Stimulated activated CD8-positive, alpha-beta memory T cell treated with anti-CD3 and anti-CD28 coated beads, Interleukin-15, amount 100 ng/mL, for 24 hours (primary cell): ENCODE measurements at regions not wholly inside any gene's neighbourhood (a gene's known extent, or its start where the extent isn't known, plus 50 kb on each side); places are given as distances from the start of the nearest gene placed in this dataset.

Experiments used
- DNase-seq: peaks from one replicate; pipeline ENCODE4 v3.0.0-alpha.2; 2020; ENCODE audit warnings: low read depth

DNA sequence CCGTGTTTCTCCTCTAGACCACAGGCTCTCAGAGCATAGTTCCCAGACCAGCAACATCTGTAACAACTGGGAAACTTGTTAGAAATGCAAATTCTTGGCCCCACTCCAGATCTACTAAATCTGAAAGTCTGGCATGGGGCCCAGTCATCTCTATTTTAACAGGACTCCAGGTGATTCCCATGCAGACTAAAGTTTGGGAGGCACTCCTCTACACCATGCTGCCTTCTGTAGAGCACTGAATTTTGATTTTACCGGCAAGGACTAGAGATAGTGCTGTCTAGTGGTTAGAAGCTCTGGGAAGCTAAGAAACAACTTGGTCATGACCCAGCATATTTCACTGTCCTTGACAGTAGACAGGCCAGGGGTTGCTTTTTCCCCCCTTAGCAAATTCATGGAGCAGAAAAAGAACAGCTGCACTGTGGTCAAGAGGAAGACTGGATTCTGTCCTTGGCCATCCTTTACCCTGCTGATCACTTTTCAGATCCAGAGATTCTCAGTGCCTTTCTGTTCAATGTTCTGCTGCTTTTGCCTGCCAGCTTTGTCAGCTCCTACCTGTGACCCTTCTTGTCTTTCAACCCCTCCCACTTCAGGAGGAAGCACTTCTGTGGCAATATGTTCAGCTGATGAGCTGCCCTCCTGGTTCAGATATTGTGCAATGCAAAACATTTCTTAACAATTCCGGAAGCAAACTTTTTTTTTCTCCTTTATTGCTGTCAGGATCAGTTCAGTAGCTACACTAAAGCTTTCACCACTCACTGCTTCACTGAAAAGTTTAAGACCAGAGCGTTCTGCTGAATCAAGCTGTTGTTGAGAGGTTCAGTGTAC, 133.8 kb upstream of the NUDT4 start:
- DNase-seq = no peak

DNA sequence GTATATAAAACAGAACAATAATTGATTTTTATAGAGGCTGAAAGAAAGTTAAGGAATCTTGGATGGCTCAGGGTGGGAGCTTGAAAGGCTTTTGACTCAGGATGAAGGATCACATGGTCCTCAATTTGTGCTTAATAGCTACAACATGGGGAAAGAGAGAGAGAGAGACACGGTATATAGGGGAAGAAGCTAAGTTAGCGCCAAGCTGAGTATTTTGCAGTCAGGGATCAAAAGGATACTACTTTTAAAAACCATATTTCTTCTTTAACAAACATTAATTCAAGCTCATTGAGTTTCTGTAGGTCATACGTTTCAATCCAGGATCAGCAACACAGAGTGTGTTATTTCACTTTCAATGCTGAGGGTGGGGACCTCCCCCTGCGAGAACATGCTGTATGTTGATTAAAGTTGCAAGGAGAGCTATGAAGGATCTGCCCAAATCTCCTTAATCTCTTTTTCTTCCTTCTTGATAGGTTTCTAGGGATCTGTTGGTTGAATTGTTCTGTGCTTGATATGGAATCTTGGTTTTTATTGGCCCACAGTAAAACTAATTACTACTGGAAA, 133.1 kb upstream of the NUDT4 start:
- no peak for DNase-seq

DNA sequence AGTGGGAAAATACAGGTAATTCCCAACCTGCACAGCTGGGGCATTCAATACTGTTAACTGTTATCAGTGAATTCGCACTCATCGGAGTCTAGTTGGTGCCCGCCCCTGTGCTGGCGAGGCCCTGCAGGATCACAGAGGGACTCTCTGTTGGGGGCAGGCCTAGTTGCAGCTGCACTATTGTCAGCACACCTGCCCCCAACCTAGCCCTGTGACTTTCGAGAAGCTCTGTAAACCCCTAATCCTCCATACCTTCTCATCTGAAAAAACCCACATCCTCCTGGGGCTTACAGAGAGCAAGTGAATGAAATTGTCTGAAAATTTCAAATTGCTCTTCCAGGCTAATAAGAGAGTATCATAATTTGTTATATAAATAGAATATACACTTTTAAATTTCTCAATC, 132.2 kb upstream of the NUDT4 start:
- no peak for DNase-seq

DNA sequence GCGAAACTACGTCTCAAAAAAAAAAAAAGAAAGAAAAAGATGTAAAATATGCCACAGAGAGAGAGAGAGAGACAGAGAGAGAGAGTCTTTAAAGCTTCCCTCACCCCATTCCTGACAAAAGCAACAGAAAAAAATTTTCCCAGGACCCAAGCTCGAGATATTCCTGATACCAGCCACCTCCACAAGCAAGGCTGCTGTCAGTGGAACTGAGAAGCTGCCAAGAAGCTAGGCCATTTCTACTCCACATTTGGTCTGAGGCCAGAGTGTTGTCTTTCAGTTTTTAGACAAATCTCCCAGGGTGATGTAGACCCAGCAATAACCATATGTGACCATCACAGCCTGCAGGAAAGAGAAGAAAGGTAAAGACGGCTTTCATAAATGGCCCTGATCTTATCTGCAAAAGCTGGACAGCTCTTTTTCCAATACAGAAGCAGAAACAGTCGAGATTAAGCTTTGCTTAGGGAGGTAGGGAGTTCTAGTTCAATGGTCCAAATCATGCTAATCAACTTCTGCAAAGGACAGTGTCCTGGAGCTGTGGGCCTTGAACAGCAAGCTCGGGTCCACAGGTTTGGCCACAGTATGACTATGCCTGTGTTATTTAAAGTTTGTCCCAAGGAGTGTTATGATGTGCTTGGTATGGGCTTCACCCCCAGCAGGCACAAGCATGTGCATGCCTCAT, 130.3 kb upstream of the NUDT4 start:
- no peak for DNase-seq

DNA sequence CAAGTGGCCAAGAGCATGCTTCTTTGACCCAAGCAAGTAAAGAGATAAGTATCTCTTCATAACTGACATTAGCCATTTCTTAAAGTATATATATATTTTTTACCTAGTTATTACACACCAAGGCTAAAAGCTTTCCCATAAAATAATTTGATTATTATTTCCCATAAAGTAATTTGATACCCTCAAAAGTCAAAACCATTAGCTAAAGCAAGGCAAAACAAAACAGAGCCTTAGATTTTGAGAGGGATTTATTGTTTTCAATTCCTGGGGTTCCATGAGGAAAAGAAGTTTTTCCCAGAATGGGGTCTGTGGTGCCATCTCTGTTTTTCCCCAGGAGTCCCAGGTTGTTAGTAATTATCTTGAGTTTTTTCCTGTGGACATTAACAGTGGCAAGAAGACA, 125.5 kb upstream of the NUDT4 start:
- no peak for DNase-seq

DNA sequence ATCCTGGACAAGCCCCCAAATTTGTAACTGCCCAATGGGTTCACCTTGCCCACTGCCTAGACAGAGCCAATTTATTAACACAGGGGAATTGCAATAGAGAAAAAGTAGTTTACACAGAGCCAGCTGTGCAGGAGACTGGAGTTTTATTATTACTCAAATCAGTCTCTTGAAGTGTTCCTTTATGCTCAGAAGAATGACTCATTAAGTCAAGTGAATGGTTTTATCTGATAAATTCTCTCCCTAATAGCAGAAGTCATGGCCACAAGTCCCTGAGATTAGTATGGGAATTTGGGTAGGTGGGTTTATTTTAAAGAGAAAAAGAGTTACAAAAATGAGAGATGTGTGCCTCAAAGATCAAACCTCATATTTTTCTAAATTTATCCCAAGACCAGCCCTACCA, 122.8 kb upstream of the NUDT4 start:
- DNase-seq = no peak

DNA sequence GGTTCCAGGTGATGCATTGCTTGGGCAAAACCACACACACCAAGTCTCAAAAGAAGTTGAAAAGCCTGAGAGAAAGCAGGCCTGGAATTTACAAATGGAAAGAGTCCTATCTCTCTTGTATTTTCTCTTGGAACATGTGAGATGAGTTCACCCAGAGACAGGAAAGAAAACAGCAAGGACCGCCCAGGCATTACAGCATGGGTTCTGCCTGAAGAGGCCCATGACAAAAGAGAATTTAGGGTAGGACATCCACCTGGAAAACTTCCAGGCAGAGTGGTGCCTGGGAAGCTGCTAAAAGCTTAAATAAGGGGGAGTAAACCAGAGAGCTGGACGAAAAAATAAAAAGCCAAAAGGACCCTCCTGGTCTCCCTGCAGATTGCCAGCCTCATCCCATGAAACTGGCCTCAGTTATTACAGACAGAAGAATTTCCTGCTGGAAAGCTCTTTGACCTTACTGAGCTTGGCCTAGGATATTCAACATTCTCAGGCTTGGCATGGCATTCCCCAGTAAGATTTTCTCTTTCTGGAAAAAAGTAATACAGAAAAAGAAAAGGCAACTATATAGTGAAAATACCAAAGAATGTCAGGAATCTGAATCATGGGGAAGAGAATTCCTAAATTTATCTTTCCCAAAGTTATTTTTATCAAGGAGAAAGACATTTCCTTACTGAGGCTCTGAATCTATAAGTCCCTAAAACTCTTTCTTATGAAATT, 121.3 kb upstream of the NUDT4 start:
- no peak for DNase-seq

DNA sequence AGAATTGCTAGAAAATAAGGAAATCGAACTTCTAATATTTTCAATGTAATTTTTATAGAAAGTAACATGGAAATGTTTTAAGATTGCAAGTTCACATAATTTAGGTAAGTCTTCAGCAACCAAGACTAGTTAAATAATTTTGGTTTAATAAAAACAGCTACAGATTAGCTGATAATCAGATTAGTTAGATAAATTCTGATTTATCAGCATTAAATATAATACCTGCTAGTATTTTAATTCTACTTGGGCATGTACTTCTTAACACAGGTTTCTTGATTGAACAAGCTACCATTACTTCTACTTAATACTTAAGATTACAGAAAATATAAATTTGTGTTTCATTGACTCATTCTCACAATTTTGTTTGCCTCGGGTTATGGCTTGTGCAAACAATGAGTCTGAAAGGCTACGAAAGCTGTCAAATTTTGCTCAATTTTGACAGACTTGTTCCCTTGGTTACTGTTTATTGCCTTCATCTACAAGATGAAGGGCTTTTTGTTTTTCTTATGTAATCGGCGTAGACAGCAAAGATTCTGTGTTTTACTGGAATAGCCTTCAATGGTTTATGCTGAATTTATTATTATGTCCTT, 116.1 kb upstream of the NUDT4 start:
- no peak for DNase-seq

DNA sequence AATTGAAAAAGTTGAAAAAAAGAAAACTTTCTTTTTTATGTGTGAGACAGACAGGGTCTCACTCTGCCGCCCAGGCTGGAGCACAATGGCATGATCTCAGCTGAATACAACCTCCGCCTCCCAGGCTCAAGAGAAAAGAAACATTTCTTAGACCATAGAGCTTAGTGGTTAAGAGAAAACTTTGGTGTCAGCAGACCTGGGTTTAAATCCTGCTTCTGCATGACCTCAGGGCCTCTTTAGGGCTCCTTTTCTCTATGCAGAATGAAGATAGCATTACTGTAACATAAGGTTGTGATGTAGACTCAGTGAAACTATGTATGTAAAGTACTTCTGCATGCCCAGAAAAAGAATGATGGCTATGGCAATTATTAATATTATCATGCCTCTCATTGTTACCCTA, 104.7 kb upstream of the NUDT4 start:
- no peak for DNase-seq

DNA sequence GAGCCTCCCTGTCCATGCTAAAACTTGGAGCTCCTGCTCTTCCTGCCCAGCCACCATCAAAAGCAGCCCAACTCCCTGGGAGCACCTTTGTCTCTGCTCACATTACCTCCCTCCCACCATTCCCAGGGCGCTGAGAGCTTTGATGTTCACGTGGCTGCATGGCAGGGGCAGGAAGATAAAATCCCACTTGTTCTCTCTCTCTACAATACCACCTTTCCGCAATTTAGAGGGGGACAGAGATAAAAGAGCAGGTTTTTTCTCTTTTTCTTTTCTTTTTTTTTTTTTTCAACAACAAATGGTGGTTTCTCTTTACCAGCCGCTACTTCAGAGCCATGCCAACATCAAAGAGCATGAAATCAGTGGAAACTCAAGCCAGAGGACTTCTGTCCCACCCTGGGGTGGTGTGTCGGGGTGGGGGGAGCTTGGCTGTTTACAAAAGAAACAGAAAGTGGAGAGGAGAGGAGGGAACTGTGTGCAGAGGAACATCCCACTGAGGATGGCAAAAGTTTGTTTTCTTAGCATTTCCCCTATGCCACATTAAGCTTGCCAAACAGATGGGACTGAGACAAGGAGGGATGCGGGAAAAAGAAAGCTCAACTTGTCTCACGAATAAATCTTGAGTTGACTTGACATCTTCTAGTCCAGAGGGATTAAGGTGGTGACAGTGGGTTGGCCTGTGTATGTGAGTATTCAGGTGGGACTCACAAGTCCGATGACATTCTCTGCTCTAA, 103.7 kb upstream of the NUDT4 start:
- no peak for DNase-seq

DNA sequence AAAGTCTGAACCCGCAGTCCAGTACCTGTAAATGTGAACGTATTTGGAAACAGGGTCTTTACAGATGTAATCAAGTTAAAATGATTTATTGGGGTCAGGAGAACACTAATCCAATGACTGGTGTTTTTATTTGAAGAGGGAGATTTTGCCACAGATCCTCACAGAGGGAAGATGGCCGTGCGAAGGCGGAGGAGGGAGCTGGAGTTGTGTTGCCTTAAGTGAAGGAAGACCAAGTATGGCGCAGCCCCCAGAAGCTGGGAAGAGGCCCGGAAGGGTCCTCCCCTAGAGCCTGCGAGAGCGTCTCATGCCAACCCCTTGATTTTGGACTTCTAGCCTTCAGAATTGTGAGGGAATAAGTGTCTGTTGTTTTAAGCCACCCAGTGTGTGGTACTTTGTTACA, 102.8 kb upstream of the NUDT4 start:
- no peak for DNase-seq

DNA sequence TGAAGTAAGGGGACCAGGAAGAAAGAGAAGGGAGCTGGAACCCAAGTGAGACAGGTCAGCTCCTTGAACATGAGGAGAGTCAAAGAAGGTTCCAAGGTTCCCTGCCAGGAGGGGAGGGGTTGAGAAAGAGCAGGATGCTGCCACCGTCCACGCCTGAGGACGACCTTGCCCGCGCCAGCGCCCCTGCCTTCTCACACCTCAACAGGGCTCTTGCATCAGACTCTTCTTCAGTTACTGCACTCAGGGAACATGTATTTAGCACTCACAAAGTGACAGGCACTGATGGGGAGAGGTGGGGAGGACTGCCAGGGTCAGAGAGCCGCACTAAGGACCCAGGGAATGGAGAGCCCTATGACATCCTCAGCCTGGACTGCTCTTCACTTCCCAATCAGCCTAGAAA, 102.1 kb upstream of the NUDT4 start:
- no peak for DNase-seq

DNA sequence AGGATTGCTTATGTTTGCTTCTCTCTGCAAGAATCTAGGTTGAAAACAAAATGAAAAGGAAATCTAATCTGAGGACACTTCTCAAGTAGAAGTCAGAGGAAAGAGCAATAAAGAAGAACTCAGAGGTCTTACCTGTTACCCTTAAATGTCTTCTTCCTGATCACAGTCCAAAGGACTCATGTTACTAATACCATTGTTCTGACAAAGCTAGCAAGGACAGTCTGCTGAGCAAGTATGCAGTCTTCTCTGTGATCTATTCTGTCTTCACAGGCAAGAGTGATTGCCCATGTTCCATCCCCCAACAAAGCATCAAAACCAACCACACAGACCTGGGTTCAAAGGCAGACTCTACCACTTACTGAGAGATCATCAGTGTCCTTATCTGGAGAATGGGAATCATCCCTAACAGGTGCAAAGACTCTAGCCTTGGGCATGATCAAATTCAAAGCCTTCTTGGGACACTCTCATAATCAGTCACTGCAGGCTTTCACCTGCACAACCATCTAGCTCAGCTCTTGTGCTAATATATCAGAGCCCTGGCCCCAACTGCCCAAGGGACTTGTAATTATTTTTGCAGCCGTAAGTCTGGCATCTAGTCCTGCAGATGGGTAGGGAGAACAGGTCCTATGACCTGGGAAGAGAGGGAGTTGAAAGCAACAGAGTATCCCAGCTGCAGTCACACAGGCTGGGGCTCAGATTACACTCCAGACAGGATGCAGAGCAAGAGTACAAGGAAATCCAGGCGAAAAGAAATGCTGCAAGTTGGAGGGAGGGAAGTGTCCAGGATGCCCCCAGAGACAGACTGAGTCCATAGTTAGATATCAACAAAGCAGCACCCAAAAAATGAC, 97.9 kb upstream of the NUDT4 start:
- no peak for DNase-seq

DNA sequence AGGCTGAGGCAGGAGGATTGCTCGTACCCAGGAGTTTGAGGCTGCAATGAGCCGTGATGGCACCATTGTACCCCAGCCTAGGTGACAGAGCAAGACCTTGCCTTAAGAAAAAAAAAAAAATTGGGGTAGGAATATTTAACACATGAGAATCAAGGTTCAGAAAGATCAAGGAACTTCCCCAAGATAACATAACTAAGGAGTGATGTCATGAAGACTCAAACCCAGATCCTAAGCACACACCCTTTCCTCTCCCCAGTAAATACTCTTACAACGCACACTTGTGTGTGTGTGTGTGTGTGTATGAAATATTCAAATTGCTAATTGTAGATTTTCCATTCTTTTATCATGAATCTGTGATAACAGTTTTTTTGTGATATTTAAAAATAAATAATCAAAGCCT, 90.6 kb upstream of the NUDT4 start:
- DNase-seq = no peak

DNA sequence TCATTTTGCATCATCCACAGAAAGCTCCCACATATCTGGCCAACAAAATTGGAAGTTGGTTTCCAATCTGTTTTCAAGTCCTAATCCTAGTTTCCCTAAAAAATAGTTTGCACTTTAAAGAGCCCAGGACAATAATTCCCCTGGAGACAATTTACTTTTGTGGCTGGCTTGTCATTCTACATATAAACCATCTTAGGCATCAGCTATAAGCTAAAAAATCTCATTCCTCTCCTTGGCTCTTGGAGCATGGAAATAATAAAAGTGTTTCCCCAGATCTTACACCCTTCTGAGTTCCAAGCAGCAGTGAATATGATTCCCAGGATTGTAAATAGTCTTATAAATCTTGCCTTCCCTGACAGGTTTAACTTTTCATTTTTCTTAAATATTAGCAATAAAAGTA, 89.1 kb upstream of the NUDT4 start:
- no peak for DNase-seq

DNA sequence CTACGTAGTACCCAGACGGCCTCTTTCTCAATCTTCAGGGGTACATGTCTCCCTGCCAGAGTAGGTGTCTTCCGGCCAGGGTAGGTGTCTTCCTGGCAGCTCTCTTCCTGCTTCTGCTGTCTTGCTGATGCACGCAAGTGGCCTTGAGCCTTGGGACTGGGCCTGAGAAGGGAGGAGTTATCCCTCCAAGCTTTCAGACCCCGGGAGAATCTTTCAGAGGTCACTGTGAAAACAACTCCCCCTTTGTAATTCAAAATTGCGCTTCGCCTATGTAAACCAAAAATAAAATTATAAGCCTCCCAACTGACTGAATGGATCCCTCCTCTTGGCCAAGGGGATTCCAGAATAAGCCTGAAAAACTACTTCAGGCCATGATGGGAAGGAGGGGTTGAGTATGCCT, 87.3 kb upstream of the NUDT4 start:
- DNase-seq = no peak

DNA sequence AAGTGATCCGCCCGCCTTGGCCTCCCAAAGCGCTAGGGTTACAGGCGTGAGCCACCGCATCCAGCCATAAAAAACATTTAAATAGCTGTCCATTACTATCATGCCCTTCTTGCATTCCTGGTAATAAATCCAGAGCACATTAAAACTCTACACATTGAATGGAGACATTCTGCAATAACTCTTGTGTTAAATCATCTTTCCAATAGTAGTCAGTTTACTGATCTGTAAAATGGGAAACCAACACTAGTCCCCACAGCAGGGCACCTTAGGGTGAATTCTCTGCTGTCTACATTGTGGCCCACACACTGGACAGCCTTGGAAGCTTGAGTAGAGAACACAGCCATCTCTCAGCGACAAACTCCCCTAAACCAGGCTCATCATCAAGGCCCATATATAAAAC, 85.5 kb upstream of the NUDT4 start:
- no peak for DNase-seq

DNA sequence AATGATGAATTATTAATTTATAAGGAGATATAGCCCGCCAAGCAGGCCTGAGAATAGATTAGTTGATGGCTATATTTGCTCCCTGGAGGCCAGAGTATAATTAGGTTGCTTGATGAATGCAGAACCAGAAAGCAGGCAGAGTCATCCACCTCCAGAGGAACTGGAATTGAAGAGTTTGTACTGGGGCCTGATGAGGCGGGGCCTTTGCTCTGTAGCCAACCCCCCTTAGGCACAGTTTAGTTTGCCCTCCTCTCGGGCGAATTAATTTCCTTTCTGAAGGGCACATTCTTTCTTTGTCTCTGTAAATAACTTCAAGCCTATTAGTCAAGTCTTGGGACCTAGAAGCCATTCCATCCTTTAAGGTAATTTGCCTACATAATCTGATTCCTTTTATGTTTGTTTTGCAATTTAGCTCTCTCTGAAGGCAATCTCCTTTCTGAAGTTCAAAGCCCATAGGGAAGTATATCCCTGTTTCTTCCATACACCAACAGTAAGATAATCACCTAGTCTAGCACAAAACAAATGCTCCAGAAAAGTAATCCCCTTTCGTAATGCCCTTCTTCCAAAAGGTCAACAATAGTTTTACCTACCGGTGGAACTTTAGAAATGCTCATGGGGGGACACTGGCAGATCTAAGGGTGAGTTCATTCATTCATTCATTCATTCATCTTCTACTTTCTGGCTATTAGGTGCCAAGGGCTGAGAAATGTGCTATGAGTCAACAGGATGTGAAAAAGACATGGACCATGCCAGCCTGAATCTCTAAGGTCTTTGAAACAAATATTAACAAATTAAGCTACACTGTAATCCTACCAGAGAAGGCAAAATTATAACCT, 84.8 kb upstream of the NUDT4 start:
- no peak for DNase-seq

DNA sequence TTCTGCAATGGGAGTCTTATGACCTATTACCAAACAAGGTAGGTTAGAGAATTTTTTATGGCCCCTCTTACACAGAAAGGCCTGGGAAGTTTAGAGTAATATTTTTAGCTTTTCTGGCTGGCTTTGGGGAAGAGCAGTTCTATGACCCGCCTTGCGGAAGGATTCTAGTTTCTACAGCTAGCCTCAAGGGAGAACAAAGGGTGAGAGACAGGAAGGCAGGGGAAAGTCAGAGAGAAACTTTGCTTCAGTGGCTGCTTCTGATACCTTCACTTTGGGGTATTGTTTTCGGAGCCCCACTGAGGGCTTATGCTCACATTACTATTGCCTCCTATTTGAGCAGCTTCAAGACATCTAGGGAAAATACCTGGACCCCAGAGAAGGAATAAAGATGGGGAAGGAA, 80.7 kb upstream of the NUDT4 start:
- no peak for DNase-seq

DNA sequence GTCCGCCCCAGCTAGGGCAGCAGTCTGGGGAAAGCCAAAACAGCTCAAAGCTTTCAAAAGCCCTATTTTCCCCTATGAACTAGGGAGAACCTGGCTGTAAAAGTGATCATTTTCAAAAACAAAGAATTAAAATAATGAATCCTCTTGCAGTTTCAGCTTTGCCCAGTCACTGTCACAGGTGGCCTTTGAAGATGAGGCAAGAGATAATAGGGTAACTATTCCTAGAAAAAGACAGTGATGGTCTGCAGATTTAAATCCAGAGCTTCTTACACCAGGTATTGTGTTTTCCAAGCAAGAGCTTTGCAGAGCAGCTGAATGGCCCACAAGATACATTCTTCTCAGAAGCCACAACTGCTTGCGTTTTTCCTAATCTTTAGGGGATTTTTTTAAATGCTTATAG, 80.2 kb upstream of the NUDT4 start:
- DNase-seq = no peak
